ENCODE measurements at regions not wholly inside any gene's neighbourhood (a gene's known extent, or its start where the extent isn't known, plus 50 kb on each side); places are given as distances from the start of the nearest gene placed in this dataset.

- Histone ChIP-seq H3K27me3 (replicated peaks in 1 of 2; ENCODE audit: control insufficient read depth in 2 of 2, insufficient read depth in 2 of 2, low read length in 1 of 2) (no peaks in the 10 kb centered on the region), H3K36me3 (ENCODE audit: control insufficient read depth in 2 of 2, insufficient read depth in 2 of 2, low read length in 1 of 2) (no peaks in the 10 kb centered on the region), H3K9me3 (replicated peaks; ENCODE audit: control insufficient read depth, insufficient read depth, low read length) (no peaks in the 10 kb centered on the region), H3K9ac (ENCODE audit: control insufficient read depth, insufficient read depth, low read length) (no peak overlapping the region), H3K4me3 (no peak overlapping the region), H3K79me2 (ENCODE audit: control insufficient read depth, insufficient read depth, low read length) (no peaks in the 10 kb centered on the region), H4K20me1 (ENCODE audit: control insufficient read depth, insufficient read depth) (no peaks in the 10 kb centered on the region), H3K4me2 (ENCODE audit: control insufficient read depth, insufficient read depth) (no peak overlapping the region), H3K27ac (ENCODE audit: control insufficient read depth, insufficient read depth) (no peak overlapping the region), H2AFZ (ENCODE audit: control insufficient read depth, low read depth, low read length) (no peak overlapping the region), H3K4me1 (ENCODE audit: control insufficient read depth, insufficient read depth, low read length) (no peaks in the 10 kb centered on the region)
- in situ Hi-C loops (cut with MboI): no loop called here
- DNase-seq (ENCODE audit: low read depth, low spot score) (no peak), FAIRE-seq (no peak), ATAC-seq (no peak)
- BruUV-seq (replicated peaks): no TSS peak
- TF ChIP-seq ESRRA (IDR thresholded peaks at IDR 0.05; ENCODE audit: low read length): no peak
- no peak for TF ChIP-seq ZNF207 (IDR thresholded peaks at IDR 0.05; ENCODE audit: borderline replicate concordance)
- TF ChIP-seq E2F8 (IDR thresholded peaks at IDR 0.05; ENCODE audit: low read depth, partially characterized antibody): no peak
- no peak for TF ChIP-seq FOXM1 (IDR thresholded peaks at IDR 0.05; ENCODE audit: low read depth, low read length)
- TF ChIP-seq BCL11A (IDR thresholded peaks at IDR 0.05; ENCODE audit: low read depth, low read length): no peak
- no peak for TF ChIP-seq DPF2 (IDR thresholded peaks at IDR 0.05)
- no peak for TF ChIP-seq NBN (IDR thresholded peaks at IDR 0.05)
- TF ChIP-seq STAT3 (IDR thresholded peaks at IDR 0.05; ENCODE audit: low read depth, low read length): no peak
- intact Hi-C loops (cut with micrococcal nuclease; ENCODE audit: unreplicated experiment): no loop called here
- WGBS (ENCODE audit: insufficient coverage, insufficient replicate concordance, low lambda C conversion rate, missing lambda C conversion rate): 0% methylated on average over 1 of the region's 1 CpG
- SMC1A ChIA-PET (ENCODE audit: uncharacterized antibody, unreplicated experiment): no interaction called here
- RAD21 ChIA-PET (ENCODE audit: unreplicated experiment): no interaction called here
- POLR2A ChIA-PET: interaction anchor here (0.5 kb wide), 1 partner anchor 39 kb away, joined by 3 read pairs; no protein-coding TSS in a partner anchor
- CTCF ChIA-PET: no interaction called here
Measured at GRCh38 chr7:13352677-13353076, 636.8 kb downstream of the ETV1 start.

All from GM12878 (cell line).